Tibial artery (tissue), 4 donors: ENCODE measurements at regions not wholly inside any gene's neighbourhood (a gene's known extent, or its start where the extent isn't known, plus 50 kb on each side); places are given as distances from the start of the nearest gene placed in this dataset.

Experiments
- DNase-seq, 2 donors: peaks; one replicate each; pipeline ENCODE4 v3.0.0-alpha.2; 2019
- H3K27ac ChIP-seq, 2 donors: fragments of 200-600 bp; sonication (generic) in 1 of 2; 1 replicate in 1 of 2; 2 replicates in 1 of 2; pipeline ENCODE4 v1.5.1; 2018 to 2019; ENCODE audit warnings: mild to moderate bottlenecking in 1 of 2
- H3K27me3 ChIP-seq, 2 donors: fragments of 200-600 bp; sonication (generic) in 1 of 2; one replicate each; pipeline versions ENCODE4 v1.5.1 to v1.6.0; 2016 to 2019
- H3K36me3 ChIP-seq, 3 donors: fragments of 200-600 bp; sonication (generic) in 2 of 3; one replicate each; pipeline ENCODE4 v1.5.1; 2016 to 2019; ENCODE audit warnings: mild to moderate bottlenecking in 2 of 3
- H3K4me1 ChIP-seq, 4 donors: fragments of 200-600 bp; sonication (generic) in 2 of 4; 1 replicate in 3 of 4; 2 replicates in 1 of 4; pipeline ENCODE4 v1.5.1; 2016 to 2019
- H3K4me3 ChIP-seq, 2 donors: fragments of 200-600 bp; sonication (generic) in 1 of 2; 1 replicate in 1 of 2; 2 replicates in 1 of 2; pipeline ENCODE4 v1.5.1; 2018 to 2019; ENCODE audit warnings: mild to moderate bottlenecking in 2 of 2
- H3K9me3 ChIP-seq, 3 donors: fragments of 200-600 bp; sonication (generic) in 1 of 3; one replicate each; pipeline ENCODE4 v1.5.1; 2016 to 2019
- intact Hi-C: fragments of 100-400 bp; cut with DNase I; formaldehyde crosslinking; loops from one replicate; pipeline ENCODE4 v1.15.0; 2023; ENCODE audit warnings: low total_unique reads
- TF ChIP-seq, protein P1 (sequence below), 2 experiments: fragments of 200-600 bp in 1 of 2; fragments of 450-650 bp in 1 of 2; IDR thresholded peaks; one replicate each; pipeline ENCODE4 v1.5.1; 2017 to 2019; ENCODE audit warnings: antibody characterized with exemption in 2 of 2, mild to moderate bottlenecking in 1 of 2, moderate library complexity in 1 of 2

DNA sequence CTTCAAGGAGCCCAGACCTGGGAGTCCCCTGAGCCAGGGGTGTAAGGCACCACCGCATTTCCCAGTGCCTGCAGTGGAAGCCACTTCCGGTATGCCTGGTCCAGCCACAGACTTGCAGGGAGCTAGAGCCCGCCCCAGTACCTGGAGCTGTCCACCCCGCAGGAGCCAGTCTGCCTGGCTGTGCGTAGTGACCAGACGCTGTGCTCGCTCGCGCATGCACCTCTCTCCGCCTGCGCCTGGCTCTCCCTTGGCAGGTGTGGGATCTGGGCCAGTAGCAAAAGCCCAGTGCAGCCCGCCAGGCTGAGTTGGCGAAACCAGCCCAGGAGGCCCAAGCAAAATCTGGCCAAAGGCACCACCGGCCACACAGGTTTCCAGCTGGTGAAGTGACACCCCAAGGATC lies 973.7 kb upstream of the AGA start:
- Histone ChIP-seq H3K4me1 (no peaks in the 10 kb centered on the region), H3K36me3 (no peaks in the 10 kb centered on the region), H3K4me3 (no peak overlapping the region), H3K27me3 (no peaks in the 10 kb centered on the region), H3K27ac (no peak overlapping the region), H3K9me3 (no peaks in the 10 kb centered on the region)
- no peak for DNase-seq
- TF ChIP-seq, protein P1, sequence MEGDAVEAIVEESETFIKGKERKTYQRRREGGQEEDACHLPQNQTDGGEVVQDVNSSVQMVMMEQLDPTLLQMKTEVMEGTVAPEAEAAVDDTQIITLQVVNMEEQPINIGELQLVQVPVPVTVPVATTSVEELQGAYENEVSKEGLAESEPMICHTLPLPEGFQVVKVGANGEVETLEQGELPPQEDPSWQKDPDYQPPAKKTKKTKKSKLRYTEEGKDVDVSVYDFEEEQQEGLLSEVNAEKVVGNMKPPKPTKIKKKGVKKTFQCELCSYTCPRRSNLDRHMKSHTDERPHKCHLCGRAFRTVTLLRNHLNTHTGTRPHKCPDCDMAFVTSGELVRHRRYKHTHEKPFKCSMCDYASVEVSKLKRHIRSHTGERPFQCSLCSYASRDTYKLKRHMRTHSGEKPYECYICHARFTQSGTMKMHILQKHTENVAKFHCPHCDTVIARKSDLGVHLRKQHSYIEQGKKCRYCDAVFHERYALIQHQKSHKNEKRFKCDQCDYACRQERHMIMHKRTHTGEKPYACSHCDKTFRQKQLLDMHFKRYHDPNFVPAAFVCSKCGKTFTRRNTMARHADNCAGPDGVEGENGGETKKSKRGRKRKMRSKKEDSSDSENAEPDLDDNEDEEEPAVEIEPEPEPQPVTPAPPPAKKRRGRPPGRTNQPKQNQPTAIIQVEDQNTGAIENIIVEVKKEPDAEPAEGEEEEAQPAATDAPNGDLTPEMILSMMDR (IDR thresholded peaks at IDR 0.05) = no peak
- intact Hi-C loops = no loop called here

DNA sequence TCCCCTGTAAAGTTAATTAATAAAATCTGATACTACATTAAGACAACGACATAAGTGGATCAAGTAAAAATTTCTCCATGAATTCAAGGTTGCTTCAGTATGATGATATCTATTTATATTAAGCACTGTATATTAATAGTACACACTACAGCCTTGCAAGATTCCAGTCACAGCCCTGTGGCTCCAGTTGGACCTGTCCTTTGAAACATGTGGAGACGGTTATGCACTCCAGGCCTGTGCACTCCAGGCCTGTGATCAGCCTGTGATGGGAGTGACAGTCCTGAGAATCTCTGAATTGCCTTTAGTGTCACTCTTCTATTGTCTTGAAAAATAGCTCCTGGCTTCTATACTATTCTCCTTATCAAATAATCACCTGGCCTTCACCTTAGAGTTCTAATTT lies 981.1 kb upstream of the AGA start:
- Histone ChIP-seq H3K4me1 (no peaks in the 10 kb centered on the region), H3K27me3 (no peaks in the 10 kb centered on the region), H3K36me3 (no peaks in the 10 kb centered on the region), H3K4me3 (no peak overlapping the region), H3K27ac (no peak overlapping the region), H3K9me3 (no peaks in the 10 kb centered on the region)
- intact Hi-C loops = no loop called here
- TF ChIP-seq, protein P1 (IDR thresholded peaks at IDR 0.05) = no peak
- no peak for DNase-seq

GRCh38 chr4:178426871-178427270 lies 984.6 kb upstream of the AGA start:
- no peaks in the 10 kb centered on the region for H3K4me1 ChIP-seq
- intact Hi-C loops = no loop called here
- DNase-seq = no peak
- no peak overlapping the region for H3K4me3 ChIP-seq
- H3K9me3 ChIP-seq = no peaks in the 10 kb centered on the region
- no peak overlapping the region for H3K27ac ChIP-seq
- TF ChIP-seq, protein P1 (IDR thresholded peaks at IDR 0.05) = no peak
- H3K36me3 ChIP-seq = no peaks in the 10 kb centered on the region
- no peaks in the 10 kb centered on the region for H3K27me3 ChIP-seq

DNA sequence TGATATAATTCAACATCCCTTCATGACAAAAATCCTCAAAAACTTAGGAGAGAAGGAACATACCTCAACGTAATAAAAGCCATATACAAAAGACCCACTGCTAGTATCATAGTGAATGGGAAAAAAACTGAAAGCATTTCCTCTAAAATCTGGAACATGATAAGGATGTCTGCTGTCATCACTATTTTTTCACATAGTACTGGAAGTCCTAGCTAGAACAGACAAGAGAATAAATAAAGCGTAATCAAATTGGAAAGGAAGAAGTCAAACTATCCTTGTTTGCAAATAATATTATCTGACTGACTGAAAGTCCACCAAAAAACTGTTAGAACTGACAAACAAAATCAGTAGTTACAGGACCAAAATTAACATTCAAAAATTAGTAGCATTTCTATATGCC lies 985.4 kb upstream of the AGA start:
- TF ChIP-seq, protein P1 (IDR thresholded peaks at IDR 0.05) = no peak
- no peaks in the 10 kb centered on the region for H3K27me3 ChIP-seq

GRCh38 chr4:178448372-178449035 lies 1006.3 kb upstream of the AGA start:
- intact Hi-C loops = no loop called here
- H3K27me3 ChIP-seq = no peaks in the 10 kb centered on the region
- no peaks in the 10 kb centered on the region for H3K36me3 ChIP-seq
- no peak overlapping the region for H3K27ac ChIP-seq
- H3K4me1 ChIP-seq = no peaks in the 10 kb centered on the region
- DNase-seq = no peak
- H3K9me3 ChIP-seq = peaks cover 0 to 3% (median 0%) of the 10 kb centered on the region in 3 donors
- no peak overlapping the region for H3K4me3 ChIP-seq
- TF ChIP-seq, protein P1 (IDR thresholded peaks at IDR 0.05) = no peak

More for the DNA sequence above, 985.4 kb upstream of the AGA start:
- no peak for DNase-seq
- H3K4me1 ChIP-seq = no peaks in the 10 kb centered on the region
- no peak overlapping the region for H3K4me3 ChIP-seq
- no peaks in the 10 kb centered on the region for H3K36me3 ChIP-seq
- no peak overlapping the region for H3K27ac ChIP-seq
- intact Hi-C loops = no loop called here
- H3K9me3 ChIP-seq = no peaks in the 10 kb centered on the region

GRCh38 chr4:178450614-178451013 lies 1008.4 kb upstream of the AGA start:
- DNase-seq = no peak
- Histone ChIP-seq H3K4me1 (no peaks in the 10 kb centered on the region), H3K9me3 (peaks cover 0 to 3% (median 0%) of the 10 kb centered on the region in 3 donors), H3K36me3 (no peaks in the 10 kb centered on the region), H3K27ac (no peak overlapping the region), H3K27me3 (no peaks in the 10 kb centered on the region), H3K4me3 (no peak overlapping the region)
- TF ChIP-seq, protein P1 (IDR thresholded peaks at IDR 0.05) = no peak
- intact Hi-C loops = no loop called here
